BJ (cell line): ENCODE measurements at regions not wholly inside any gene's neighbourhood (a gene's known extent, or its start where the extent isn't known, plus 50 kb on each side); places are given as distances from the start of the nearest gene placed in this dataset.
"Not testable (repeated sequence)": the region's sequence is repeated elsewhere in the genome, so short reads cannot be mapped to it uniquely, and the experiment has no call there.

ENCODE experiments used
- CTCF ChIA-PET: fragments of 350-600 bp; formaldehyde crosslinking; extraction: SDS; loops from one replicate; lab custom pipeline; 2021; ENCODE audit warnings: antibody characterized with exemption, inconsistent platforms; lab: Yijun Ruan, JAX
- POLR2A ChIA-PET: fragments of 300-600 bp; sonication (Branson Sonifier 250); formaldehyde crosslinking; extraction: SDS; loops from one replicate; lab custom pipeline; 2021; ENCODE audit warnings: antibody characterized with exemption; lab: Charles Lee
- DNase-seq: peaks from one replicate; pipeline ENCODE4 v3.0.0-alpha.2; 2011; ENCODE audit warnings: low read depth
- H3K27me3 ChIP-seq: 2 replicates; pipeline ENCODE4 v1.6.0; 2011; ENCODE audit warnings: low read length; ENCODE audit not compliant: control insufficient read depth, insufficient read depth
- H3K36me3 ChIP-seq: 2 replicates; pipeline ENCODE4 v1.5.1; 2011; ENCODE audit warnings: low read length; ENCODE audit not compliant: control insufficient read depth, insufficient read depth
- H3K4me3 ChIP-seq: 2 replicates; pipeline ENCODE4 v1.5.1; 2011; ENCODE audit warnings: low read depth, mild to moderate bottlenecking, control low read depth, low read length
- TF ChIP-seq, protein P1 (sequence below): IDR thresholded peaks from 2 replicates; pipeline ENCODE4 v1.5.1; 2011; ENCODE audit warnings: low read depth, mild to moderate bottlenecking, control low read depth, inconsistent platforms, low read length, moderate library complexity; ENCODE audit not compliant: insufficient read depth

DNA sequence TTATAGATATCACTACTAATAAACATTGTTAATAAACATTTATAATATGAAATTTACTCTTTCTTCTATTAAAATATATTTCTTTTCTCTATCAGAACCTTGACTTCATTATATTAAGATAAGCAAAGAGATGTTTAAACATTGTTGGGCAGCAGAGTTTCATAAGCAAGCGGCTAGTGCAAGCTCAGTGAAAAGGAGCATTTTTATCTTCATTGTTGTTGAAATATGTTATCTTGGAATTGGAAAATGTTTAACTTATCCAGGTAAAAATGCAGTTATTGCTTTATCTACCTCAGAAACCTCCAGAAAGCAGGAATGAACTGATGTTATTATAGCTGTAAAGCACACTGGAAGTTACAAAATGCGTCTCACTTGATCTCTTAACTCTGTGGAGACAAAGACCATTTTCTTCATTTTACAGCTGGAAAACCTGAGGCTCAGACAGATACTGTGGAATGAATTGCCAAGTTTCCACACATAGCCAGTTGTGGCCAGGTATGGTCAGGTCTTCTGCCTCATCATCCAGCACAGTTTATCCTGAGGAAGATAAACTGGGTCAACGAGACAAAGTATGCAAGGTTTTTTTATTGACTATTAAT lies 934.6 kb upstream of the FAM98A start:
- POLR2A ChIA-PET = no interaction called here
- H3K4me3 ChIP-seq = no peak overlapping the region
- H3K36me3 ChIP-seq = no peaks in the 10 kb centered on the region
- CTCF ChIA-PET = no interaction called here
- TF ChIP-seq, protein P1, sequence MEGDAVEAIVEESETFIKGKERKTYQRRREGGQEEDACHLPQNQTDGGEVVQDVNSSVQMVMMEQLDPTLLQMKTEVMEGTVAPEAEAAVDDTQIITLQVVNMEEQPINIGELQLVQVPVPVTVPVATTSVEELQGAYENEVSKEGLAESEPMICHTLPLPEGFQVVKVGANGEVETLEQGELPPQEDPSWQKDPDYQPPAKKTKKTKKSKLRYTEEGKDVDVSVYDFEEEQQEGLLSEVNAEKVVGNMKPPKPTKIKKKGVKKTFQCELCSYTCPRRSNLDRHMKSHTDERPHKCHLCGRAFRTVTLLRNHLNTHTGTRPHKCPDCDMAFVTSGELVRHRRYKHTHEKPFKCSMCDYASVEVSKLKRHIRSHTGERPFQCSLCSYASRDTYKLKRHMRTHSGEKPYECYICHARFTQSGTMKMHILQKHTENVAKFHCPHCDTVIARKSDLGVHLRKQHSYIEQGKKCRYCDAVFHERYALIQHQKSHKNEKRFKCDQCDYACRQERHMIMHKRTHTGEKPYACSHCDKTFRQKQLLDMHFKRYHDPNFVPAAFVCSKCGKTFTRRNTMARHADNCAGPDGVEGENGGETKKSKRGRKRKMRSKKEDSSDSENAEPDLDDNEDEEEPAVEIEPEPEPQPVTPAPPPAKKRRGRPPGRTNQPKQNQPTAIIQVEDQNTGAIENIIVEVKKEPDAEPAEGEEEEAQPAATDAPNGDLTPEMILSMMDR = no peak
- no peaks in the 10 kb centered on the region for H3K27me3 ChIP-seq
- no peak for DNase-seq

GRCh38 chr2:34529965-34530364 lies 930.9 kb upstream of the FAM98A start:
- CTCF ChIA-PET = no interaction called here
- no peak for DNase-seq
- POLR2A ChIA-PET = no interaction called here
- no peaks in the 10 kb centered on the region for H3K27me3 ChIP-seq
- TF ChIP-seq, protein P1 = no peak
- H3K36me3 ChIP-seq = no peaks in the 10 kb centered on the region
- H3K4me3 ChIP-seq = no peak overlapping the region

- CTCF ChIA-PET = no interaction called here
- no peak for DNase-seq
Observed at GRCh38 chr2:34523958-34524514, 924.9 kb upstream of the FAM98A start.

GRCh38 chr2:34519659-34520058 lies 920.6 kb upstream of the FAM98A start:
- TF ChIP-seq, protein P1 = no peak
- DNase-seq = no peak
- Histone ChIP-seq H3K36me3 (no peaks in the 10 kb centered on the region), H3K4me3 (no peak overlapping the region), H3K27me3 (no peaks in the 10 kb centered on the region)
- ChIA-PET CTCF (no interaction called here), POLR2A (no interaction called here)

More at GRCh38 chr2:34523958-34524514, 924.9 kb upstream of the FAM98A start:
- TF ChIP-seq, protein P1 = no peak
- H3K27me3 ChIP-seq = no peaks in the 10 kb centered on the region
- H3K4me3 ChIP-seq = no peak overlapping the region
- POLR2A ChIA-PET = no interaction called here
- H3K36me3 ChIP-seq = no peaks in the 10 kb centered on the region

DNA sequence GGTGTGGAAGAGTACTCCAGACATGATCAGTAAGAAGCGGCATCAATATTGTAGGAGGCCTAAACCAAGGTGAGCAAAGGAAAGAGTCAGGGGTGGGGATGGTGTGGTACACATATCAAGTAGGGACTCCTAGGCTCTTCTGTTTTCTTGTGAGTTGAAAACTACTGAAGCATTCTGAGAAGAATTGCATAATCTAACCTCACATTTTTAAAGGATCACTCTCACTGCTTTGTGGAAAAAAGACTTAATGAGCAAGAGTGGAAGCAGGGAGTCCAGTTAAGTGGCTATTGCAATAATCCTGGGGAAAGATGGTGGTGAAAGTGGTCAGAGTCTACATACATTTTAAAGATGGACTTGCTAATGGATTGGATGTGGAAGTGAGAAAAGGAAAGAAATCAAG lies 899.5 kb upstream of the FAM98A start:
- H3K4me3 ChIP-seq = no peak overlapping the region
- CTCF ChIA-PET = no interaction called here
- TF ChIP-seq, protein P1 = no peak
- no peaks in the 10 kb centered on the region for H3K27me3 ChIP-seq
- POLR2A ChIA-PET = no interaction called here
- H3K36me3 ChIP-seq = no peaks in the 10 kb centered on the region
- no peak for DNase-seq

DNA sequence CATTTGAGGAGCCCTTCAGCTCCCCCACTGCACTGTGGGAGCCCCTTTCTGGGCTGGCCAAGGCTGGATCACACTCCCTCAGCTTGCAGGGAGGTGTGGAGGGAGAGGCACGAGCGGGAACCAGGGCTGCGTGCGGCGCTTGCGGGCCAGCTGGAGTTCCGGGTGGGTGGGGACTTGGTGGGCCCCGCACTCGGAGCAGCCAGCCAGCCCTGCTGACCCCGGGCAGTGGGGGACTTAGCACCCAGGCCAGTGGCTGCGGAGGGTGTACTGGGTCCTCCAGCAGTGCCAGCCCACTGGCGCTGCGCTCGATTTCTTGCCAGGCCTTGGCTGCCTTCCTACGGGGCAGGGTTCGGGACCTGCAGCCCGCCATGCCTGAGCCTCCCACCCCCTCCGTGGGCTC lies 895.1 kb upstream of the FAM98A start:
- H3K27me3 ChIP-seq, DNase-seq, POLR2A ChIA-PET, H3K36me3 ChIP-seq, CTCF ChIA-PET, H3K4me3 ChIP-seq: not testable (repeated sequence)
